Glomerular visceral epithelial cell (primary cell): ENCODE measurements at regions not wholly inside any gene's neighbourhood (a gene's known extent, or its start where the extent isn't known, plus 50 kb on each side); places are given as distances from the start of the nearest gene placed in this dataset.
"Not testable (repeated sequence)": the region's sequence is repeated elsewhere in the genome, so short reads cannot be mapped to it uniquely, and the experiment has no call there.

Source experiments
- DNase-seq: peaks from one replicate; pipeline ENCODE4 v3.0.0-alpha.2; 2016; ENCODE audit errors: extremely low spot score

DNA sequence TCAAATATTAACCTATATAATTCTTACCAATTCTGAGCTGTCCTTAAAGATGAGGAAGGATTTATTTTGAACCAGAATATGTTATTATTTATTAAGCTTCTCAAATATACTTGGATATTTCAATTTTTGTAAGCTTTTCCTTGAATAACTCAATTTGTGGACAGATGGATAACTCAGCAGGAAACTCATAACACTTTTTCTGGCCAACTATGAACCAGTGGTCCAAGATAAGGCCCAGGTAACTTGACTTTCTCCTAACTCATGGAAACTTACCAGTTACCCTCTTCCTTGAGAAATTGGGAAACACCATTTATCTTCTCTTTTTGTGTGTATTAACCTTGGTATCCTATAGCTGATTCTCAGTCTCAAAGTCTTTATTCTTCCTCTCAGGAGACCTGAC, 427.5 kb upstream of the SYNCRIP start:
- no peak for DNase-seq

DNA sequence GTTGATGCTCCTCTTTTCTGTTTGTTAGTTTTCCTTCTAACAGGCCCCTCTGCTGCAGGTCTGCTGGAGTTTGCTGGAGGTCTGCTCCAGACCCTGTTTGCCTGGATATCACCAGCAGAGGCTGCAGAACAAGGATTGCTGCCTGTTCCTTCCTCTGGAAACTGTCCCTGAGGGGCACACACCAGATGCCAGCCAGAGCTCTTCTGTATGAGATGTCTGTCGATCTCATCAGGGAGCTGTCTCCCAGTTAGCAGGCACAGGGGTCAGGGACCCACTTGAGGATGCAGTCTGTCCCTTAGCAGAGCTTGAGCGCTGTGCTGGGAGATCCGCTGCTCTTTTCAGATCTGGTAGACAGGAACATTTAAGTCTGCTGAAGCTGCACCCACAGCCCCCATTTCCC, 422.3 kb upstream of the SYNCRIP start:
- not testable (repeated sequence) for DNase-seq

DNA sequence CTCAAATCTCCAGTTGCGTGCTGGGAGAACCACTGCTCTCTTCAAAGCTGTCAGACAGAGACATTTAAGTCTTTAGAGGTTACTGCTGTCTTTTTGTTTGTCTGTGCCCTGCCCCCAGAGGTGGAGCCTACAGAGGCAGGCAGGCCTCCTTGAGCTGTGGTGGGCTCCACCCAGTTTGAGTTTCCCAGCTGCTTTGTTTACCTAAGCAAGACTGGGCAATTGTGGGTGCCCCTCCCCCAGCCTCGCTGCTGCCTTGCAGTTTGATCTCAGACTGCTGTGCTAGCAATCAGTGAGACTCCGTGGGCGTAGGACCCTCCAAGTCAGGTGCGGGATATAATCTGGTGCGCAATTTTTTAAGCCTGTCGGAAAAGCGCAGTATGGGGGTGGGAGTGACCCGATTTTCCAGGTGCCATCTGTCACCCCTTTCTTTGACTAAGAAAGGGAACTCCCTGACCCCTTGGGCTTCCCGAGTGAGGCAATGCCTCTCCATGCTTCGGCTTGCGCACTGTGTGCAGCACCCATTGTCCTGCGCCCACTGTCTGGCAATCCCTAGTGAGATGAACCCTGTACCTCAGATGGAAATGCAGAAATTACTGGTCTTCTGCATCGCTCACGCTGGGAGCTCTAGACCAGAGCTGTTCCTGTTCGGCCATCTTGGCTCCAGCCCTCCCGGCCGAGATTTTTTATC, 414.8 kb upstream of the SYNCRIP start:
- DNase-seq, result not testable (repeated sequence)

DNA sequence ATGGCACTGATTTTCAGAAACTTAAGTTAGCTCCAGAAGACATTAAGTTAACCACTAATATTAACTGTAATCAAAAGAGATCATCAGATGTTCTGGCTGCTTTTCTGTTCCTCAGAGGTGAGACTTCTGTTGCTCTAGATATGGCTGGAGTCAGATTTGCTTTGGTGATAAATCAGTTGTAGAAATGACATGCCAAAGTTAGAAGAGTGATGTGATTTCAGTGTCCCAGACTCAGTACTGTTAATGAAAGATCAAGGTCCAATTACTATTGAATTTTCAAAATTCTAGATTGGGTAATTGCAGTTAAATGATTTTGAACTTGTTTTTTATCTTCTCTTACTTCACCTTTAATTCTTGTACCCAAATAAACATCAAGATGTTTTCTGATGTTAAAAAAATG, 402.4 kb upstream of the SYNCRIP start:
- no peak for DNase-seq

DNA sequence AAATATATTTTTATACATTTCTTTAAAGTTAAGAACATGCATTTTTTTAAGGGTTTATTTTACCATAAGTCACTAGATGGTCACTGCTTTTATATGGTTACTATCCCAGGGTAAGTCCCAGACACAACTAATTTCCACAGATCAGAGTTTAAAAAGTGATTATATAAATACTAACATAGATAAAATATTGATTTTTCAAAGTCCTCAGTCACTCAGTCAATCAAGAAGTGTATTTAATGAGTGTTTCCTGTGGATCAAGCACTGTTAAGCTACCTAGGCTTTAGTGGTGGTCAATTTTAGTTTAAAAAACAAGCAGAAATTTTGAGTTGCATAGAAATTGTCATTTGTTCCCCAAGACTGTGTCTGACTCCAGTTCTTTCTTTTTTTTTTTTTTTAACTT, 399.5 kb upstream of the SYNCRIP start:
- DNase-seq, result no peak

DNA sequence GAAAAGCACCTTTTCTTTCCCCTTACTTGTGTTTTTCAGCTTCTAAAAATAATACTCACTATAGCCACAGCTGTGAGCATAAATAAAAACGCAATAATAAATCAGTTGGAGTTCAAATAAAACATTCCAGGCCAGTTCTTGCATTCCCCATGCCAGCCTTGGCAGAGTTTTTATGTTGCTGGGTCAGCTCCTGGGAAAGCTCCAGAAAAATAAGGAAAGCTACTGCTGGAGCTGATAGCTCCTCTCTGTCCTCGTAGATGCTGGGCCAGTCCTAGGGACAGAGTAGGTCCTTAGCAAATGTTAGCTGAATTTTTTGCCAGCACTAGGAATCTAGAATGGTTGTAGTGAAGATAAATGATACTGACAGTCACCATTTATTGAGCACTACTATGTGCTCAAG, 389.0 kb upstream of the SYNCRIP start:
- DNase-seq, result no peak

DNA sequence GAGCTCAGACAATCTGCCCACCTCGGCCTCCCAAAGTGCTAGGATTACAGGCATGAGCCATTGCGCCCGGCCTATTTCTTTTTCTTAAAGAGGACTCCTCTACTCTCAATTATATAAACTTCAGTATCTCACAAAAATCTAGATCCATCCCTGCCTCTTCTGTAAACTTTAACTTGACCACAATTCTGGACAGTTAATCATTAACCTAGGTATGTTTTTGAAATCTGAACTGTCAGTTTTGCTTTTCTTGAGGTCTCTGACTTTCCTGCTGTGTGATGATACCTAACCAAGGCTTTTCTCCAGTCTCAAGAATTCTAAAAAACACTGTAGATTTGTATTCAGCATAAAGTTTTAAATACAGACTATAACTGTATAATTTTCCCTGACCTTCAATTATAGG, 388.2 kb upstream of the SYNCRIP start:
- no peak for DNase-seq

DNA sequence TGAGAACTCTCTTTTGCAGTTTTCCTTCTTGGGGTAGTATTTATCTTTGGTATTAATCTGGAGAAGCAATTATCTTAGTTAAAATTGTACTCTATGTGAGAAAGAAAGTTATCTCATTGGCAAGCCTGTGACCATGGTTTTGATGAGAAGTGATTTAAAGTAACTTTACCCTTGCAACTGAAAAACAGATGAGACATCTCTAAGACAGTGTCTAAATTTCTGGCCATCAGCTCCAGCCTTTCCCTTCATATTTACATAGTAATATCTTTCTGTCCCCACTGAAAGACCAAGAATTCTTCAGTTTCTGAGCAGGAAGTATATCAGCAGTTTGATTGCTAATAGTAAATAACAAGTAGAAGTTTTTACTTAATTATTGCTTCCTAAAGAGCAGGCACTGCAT, 386.1 kb upstream of the SYNCRIP start:
- no peak for DNase-seq

DNA sequence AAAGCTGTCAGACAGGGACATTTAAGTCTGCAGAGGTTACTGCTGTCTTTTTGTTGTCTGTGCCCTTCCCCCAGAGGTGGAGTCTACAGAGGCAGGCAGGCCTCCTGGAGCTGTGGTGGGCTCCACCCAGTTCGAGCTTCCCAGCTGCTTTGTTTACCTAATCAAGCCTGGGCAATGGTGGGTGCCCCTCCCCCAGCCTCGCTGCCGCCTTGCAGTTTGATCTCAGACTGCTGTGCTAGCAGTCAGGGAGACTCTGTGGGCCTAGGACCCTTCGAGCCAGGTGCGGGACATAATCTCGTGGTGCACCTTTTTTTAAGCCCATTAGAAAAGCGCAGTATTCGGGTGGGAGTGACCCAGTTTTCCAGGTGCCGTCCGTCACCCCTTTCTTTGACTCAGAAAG, 384.2 kb upstream of the SYNCRIP start:
- not testable (repeated sequence) for DNase-seq

DNA sequence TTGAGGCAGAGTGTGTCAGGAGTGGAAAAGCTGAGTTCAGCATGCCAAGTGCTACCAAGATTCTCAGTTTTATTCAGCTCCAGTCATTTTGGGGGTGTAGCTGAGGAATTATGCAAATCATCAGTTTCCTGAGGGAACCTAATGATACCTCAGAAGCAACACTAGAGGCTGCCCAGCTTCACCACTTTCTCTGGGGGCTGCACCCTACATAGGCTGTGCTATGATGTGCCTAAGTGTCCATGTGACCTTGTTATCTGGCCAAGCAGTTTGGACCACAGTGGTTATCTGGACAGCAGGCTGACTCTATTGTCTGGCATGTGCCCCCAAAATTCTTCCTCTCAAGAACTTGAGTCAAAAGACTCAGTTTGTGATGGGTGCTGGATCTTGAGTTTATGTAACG, 374.6 kb upstream of the SYNCRIP start:
- no peak for DNase-seq

DNA sequence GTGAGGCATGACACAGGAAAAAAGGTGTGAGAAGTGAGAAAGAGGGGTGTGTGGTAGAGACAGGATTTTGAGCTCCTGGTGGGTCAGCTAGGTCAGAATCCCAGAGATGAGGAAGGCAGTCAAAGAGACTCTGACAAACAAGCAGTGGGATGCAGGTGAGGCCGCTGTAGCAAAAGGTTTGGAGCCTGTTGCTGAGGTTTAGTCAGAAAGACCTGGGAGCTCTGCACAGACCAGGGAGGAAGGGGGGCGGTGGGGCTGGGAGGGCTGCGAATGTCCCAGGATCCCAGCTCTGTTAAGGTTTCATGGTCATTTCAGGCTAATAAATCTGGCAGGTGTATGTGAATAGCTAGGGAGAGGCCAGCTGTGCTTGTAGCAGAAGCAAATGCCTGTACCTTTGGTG, 373.9 kb upstream of the SYNCRIP start:
- no peak for DNase-seq

DNA sequence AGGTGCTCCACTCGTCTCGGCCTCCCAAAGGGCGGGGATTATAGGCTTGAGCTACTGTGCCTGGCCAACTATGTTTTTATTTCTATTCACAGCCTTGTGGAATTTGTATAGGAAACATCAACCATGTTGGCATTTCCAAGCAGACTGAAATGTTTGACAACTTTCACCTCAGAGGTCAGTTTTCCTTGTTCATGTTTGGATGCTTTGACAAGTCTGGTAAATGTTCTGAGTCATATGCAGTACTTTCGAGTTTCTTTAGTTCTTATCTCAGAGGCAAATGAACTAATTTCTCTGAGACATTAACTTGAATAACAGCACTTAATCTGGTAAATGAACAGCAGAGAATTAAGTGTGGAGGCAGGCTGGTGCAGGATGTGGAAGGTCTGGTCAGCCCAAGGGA, 373.4 kb upstream of the SYNCRIP start:
- no peak for DNase-seq

DNA sequence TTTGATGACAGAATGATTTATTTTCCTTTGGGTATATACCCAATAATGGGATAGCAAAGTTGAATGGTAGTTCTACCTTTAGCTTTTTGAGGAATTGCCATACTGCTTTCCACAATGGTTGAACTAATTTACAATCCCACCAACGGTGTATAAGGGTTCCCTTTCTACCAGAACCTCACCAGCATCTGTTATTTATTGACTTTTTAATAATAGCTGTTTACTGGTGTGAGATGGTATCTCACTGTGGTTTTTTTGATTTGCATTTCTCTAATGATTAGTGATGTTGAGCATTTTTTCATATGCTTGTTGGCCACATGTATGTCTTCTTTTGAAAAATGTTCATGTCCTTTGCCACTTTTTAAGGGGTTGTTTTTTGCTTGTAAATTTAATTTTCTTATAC, 370.3 kb upstream of the SYNCRIP start:
- not testable (repeated sequence) for DNase-seq

DNA sequence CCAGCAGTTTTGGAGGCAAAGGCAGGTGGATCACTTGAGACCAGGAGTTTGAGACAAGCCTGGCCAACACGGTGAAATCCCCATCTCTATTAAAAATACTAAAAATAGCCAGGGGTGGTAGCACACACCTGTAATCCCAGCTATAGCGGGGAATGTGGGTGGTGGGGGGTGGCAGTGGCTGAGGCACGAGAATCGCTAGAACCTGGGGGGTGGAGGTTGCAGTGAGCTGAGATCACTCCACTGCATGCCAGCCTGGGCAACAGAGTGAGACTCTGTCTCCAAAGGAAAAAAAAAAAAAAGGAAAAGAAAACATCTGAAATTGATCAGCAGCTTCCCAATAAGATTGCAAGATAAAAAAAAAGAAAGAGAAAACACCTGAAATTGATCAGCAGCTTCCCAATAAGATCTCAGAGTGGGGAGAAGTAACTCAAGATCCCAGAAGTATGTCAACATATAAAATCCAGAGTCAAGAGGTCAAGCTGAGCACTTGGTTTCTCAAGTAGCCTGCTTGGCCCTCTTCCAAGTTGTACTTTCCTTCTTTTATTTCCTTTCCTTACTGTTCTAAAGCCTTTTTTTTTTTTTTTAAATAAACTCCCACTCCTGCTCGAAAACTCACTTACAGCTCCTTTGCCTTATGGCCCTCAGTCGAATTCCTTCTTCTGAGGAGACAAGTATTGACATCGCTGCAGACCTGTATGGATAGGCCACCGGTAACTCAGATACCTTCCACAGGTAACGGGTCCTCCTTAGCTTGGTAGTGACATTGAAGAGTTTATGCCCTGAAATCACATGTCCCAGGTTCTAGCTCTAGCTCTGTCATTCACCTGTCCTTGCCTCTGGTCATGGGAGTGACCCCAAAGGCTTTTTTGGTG, 368.5 kb upstream of the SYNCRIP start:
- no peak for DNase-seq

DNA sequence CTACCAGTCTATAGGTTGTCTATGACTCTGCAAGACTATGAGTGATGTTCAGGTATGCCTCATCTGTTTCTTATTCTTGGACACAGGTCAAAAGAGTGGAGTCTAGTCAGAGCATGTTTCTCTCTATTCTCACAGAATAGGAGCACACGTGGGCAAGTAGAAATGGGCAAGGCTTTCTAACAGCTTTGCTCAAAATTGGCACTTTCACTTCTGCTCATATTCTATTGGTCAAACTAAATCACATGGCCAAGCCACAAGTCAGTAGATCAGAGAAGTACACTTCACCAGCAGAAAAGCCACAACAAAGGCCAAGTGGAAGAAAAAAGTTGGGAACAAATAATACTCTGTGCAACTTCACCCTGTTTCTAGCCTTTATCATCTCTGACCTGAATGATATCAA, 354.5 kb upstream of the SYNCRIP start:
- DNase-seq, result no peak

DNA sequence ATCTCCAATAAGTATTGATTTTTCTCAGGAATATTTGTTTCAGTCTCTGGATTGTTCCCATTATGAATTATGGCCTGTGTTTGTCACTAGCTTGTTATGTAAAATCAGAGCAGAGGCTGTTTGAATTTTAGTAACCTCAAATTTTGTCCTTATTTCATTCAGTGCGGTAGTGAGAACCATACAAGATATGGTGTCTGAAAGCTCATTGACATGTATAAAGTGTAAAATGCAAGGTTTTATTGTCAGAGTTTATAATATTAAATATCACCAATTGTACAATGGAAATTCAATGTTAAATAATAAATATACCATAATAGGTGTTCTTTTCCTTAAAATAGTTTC, 353.3 kb upstream of the SYNCRIP start:
- DNase-seq, result no peak

DNA sequence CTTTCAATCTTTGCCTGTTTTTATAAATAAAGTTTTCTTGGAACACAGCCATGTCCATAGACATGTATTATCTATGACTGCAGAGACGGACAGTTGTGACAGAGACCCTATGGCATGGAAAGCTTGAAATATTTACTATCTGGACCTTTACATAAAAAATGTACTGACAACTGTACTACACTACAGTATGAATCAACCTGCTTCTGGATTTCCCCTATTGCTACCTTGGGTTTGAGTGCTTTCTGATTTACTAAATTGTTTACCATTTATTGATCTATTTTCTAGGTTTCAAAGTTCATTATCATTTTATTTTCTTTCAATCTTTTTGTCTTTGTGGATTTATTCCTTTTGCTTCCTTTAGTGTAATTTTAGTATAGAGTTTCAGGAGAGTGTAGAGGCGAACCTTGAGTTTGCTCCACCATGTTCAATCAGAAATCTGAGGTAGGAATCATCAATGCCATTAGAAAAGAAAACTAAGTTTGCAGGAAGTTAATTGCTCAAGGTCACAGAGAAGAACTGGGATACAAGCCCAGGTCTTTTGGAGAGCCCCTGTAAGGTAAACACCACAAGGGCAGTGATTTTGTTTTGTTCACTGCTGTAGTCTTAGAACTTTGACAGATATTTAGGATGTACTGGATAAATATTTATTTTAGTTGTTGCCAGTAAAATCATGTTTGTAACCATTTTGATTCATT, 352.8 kb upstream of the SYNCRIP start:
- no peak for DNase-seq

DNA sequence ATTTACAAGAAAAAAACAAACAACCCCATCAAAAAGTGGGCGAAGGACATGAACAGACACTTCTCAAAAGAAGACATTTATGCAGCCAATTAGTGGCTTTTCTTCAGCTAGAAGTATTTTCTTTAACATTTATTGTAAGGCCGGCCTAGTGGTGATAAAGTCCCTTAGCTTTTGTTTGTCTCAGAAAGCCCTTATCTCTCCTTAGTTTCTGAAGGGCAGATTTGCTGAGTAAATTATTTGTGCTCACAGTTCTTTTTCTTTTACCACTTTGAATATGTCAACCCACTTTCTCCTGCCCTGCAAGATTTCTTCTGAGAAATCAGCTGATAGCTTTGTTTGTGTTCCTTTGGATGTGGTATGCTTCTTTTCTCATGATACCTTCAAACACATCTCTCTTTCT, 344.0 kb upstream of the SYNCRIP start:
- DNase-seq, result no peak

DNA sequence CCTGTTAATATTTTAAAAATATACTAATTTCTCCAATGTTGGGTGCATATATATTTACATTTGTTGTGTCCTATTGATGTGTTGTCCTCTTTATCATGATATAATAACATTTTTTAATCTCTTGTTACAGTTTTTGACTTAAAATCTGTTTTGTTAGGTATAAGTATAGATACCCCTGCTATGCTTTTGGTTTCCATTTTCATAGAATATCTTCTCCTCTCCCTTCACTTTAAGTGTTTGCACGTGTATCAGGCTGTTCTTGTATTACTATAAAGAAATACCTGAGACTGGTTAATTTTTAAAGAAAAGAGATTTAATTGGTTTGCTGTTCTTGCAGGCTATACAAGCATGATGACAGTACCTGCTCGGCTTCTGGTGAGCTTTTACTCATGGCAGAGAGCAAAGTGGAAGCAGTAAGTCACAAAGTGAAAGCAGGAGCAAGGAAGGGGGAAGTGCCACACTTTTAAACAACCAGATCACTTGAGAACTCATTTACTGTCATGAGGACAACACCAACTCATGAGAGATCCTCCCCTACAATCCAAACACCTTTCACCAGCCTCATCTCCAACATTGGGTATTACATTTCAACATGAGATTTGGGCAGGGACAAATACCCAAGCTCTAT, 340.5 kb upstream of the SYNCRIP start:
- no peak for DNase-seq

DNA sequence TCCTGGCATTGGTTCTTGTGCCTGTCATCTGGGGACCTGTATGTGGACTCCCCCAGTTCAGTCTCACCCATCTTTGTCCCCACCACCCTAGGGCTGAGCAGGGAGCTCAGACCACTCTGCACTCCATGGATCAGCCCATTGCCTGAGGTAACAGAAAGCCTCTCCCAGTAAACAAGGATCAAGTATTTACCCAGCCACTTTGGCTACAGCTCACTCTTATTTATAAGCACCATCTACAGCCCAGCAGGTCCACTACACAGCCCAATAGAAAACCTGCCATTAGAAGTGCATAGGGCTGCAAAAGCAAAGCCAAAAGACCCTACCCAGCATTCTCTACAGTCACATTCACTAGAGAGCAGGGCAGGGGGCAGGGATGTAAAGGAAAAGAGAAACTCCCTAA, 335.0 kb upstream of the SYNCRIP start:
- no peak for DNase-seq

DNA sequence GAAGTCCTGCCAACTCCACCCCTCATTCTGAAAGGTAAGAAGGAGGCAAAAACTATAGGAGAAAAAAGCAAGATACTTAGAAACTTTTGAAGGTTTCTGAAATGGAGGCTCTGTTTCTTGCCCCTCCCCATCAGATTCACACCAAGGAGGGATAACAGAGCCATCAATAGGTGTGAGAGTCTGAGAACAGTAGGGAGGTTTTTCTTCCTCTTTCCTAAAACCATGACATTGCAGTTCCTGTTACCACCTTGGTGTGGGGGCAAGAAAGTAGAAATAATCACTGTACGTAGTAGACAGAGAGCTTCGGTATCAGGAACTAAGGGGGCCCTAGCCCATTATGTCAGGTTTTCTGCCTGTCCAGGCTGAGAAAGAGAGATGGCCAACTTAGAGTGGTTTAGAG, 333.3 kb upstream of the SYNCRIP start:
- no peak for DNase-seq

DNA sequence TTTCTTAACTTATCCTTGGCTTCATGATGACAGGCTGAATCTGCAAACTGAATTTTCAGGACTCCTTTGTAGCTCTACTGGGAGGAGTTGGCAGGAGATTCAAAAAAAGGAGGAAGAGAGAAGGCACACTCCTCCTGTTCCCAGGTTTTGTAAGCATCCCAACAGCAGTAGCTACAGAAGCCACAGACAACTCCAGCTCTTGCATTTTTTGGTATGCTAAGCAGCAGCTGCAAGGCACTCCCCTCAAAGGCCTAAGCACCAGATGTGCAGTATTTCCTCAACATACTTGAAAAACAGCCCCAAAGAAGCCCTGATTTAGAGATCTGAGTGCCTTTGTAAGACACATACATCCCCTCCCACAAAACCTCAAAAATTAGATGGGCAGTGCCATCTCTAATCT, 328.6 kb upstream of the SYNCRIP start:
- no peak for DNase-seq

DNA sequence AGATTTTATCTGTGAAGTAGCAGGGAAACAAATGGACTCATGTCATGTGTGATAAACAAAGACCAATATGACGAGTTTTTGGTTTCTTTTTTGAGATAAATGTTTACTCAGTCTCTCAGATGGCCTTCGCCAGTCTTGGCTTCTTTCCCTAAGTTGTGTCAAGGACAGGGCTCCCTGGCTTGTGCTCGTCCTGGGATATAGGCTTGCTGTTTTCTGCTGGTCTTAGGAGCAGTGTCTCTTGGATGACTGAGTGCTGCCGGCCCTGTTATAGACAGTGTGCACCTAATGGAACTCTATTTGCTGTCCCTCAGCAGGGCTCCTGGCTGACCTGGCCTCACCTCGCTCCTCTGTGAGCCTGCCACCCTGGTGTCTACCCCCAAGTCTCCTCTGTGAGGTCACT, 324.1 kb upstream of the SYNCRIP start:
- DNase-seq, result no peak
